C4-2B (cell line): ENCODE measurements at regions not wholly inside any gene's neighbourhood (a gene's known extent, or its start where the extent isn't known, plus 50 kb on each side); places are given as distances from the start of the nearest gene placed in this dataset.
"Not testable (repeated sequence)": the region's sequence is repeated elsewhere in the genome, so short reads cannot be mapped to it uniquely, and the experiment has no call there.

Experiments
- H3K27ac ChIP-seq: fragments of 450-650 bp; 2 replicates; pipeline ENCODE4 v1.5.1; 2017
- CTCF ChIP-seq: fragments of 450-650 bp; conservative IDR thresholded peaks from 2 replicates; pipeline ENCODE4 v1.5.1; 2017; ENCODE audit warnings: mild to moderate bottlenecking
- ZFX ChIP-seq: fragments of 450-650 bp; IDR thresholded peaks from 2 replicates; pipeline ENCODE4 v1.6.1; 2017

GRCh38 chr18:8882632-8883408 lies 177.5 kb downstream of the MTCL1 start:
- no peak overlapping the region for H3K27ac ChIP-seq
- peak; percentile 74 for TF ChIP-seq CTCF
- no peak for TF ChIP-seq ZFX

- H3K27ac ChIP-seq, result no peak overlapping the region
These were observed 178.0 kb downstream of the MTCL1 start for GRCh38 chr18:8883409-8883668.

GRCh38 chr18:8887877-8888276 lies 182.5 kb downstream of the MTCL1 start:
- not testable (repeated sequence) for H3K27ac ChIP-seq

More at GRCh38 chr18:8883409-8883668, 178.0 kb downstream of the MTCL1 start:
- TF ChIP-seq CTCF (no peak), ZFX (no peak)

GRCh38 chr18:8889489-8889888 lies 184.1 kb downstream of the MTCL1 start:
- TF ChIP-seq CTCF, result no peak
- no peak for TF ChIP-seq ZFX
- no peak overlapping the region for H3K27ac ChIP-seq

- not testable (repeated sequence) for H3K27ac ChIP-seq
These were observed 185.1 kb downstream of the MTCL1 start for GRCh38 chr18:8890503-8890902.

- no peak overlapping the region for H3K27ac ChIP-seq
- TF ChIP-seq CTCF (no peak), ZFX (no peak)
These were observed 185.7 kb downstream of the MTCL1 start for GRCh38 chr18:8890957-8891464.

- no peak overlapping the region for H3K27ac ChIP-seq
- TF ChIP-seq CTCF (no peak), ZFX (no peak)
These were observed 187.9 kb downstream of the MTCL1 start for GRCh38 chr18:8893221-8893620.

- H3K27ac ChIP-seq, result no peak overlapping the region
- TF ChIP-seq CTCF (no peak), ZFX (no peak)
These were observed 188.4 kb downstream of the MTCL1 start for GRCh38 chr18:8893628-8894231.
